ENCODE measurements at regions not wholly inside any gene's neighbourhood (a gene's known extent, or its start where the extent isn't known, plus 50 kb on each side); places are given as distances from the start of the nearest gene placed in this dataset.

- Histone ChIP-seq H3K9me3 (ENCODE audit: control insufficient read depth in 4 of 4, low read length in 3 of 4) (no peaks in the 10 kb centered on the region), H3K27ac (ENCODE audit: low read depth in 1 of 2, low read length in 2 of 2) (no peak overlapping the region), H3K9ac (ENCODE audit: low read depth in 1 of 2, low read length in 2 of 2) (no peak overlapping the region), H3K4me1 (ENCODE audit: control insufficient read depth in 4 of 4, insufficient read depth in 4 of 4, low read length in 3 of 4) (no peaks in the 10 kb centered on the region), H3K27me3 (ENCODE audit: control insufficient read depth in 4 of 4, insufficient read depth in 4 of 4, low read length in 3 of 4) (no peaks in the 10 kb centered on the region), H3K4me3 (ENCODE audit: low read depth in 1 of 3, low read length in 3 of 3) (no peak overlapping the region), H3K36me3 (ENCODE audit: control insufficient read depth in 4 of 4, insufficient read depth in 3 of 4, low read depth in 1 of 4, low read length in 3 of 4) (no peaks in the 10 kb centered on the region)
- 46% methylated on average over 4 of the region's 4 CpGs for WGBS
- TF ChIP-seq ZBTB33 (IDR thresholded peaks at IDR 0.05) (no peak), JUND (IDR thresholded peaks at IDR 0.05) (no peak)
- no peak for DNase-seq (ENCODE audit: low spot score)
These were observed 117.8 kb upstream of the KCNH8 start for GRCh38 chr3:19030522-19030839.

GRCh38 chr3:19029837-19030521, 118.3 kb upstream of the KCNH8 start:
- Histone ChIP-seq H3K36me3 (ENCODE audit: control insufficient read depth in 4 of 4, insufficient read depth in 3 of 4, low read depth in 1 of 4, low read length in 3 of 4) (no peaks in the 10 kb centered on the region), H3K9me3 (ENCODE audit: control insufficient read depth in 4 of 4, low read length in 3 of 4) (no peaks in the 10 kb centered on the region), H3K4me1 (ENCODE audit: control insufficient read depth in 4 of 4, insufficient read depth in 4 of 4, low read length in 3 of 4) (no peaks in the 10 kb centered on the region), H3K27ac (ENCODE audit: low read depth in 1 of 2, low read length in 2 of 2) (no peak overlapping the region), H3K9ac (ENCODE audit: low read depth in 1 of 2, low read length in 2 of 2) (no peak overlapping the region), H3K4me3 (ENCODE audit: low read depth in 1 of 3, low read length in 3 of 3) (no peak overlapping the region), H3K27me3 (ENCODE audit: control insufficient read depth in 4 of 4, insufficient read depth in 4 of 4, low read length in 3 of 4) (no peaks in the 10 kb centered on the region)
- DNase-seq (ENCODE audit: low spot score) = no peak
- TF ChIP-seq FOXA1 (IDR thresholded peaks at IDR 0.05) = no peak
- TF ChIP-seq RAD21 (IDR thresholded peaks at IDR 0.05) = no peak
- no peak for TF ChIP-seq RXRA (IDR thresholded peaks at IDR 0.05)
- TF ChIP-seq ATF3 (IDR thresholded peaks at IDR 0.05) = no peak
- TF ChIP-seq JUND (IDR thresholded peaks at IDR 0.05) = no peak
- TF ChIP-seq TAF1 (conservative IDR thresholded peaks at IDR 0.05) = no peak
- TF ChIP-seq GABPA (IDR thresholded peaks at IDR 0.05 in 1 of 2, conservative IDR thresholded peaks at IDR 0.05 in 1 of 2) = no peak
- TF ChIP-seq HNF4A (conservative IDR thresholded peaks at IDR 0.05) = no peak
- TF ChIP-seq MAX (IDR thresholded peaks at IDR 0.05) = no peak
- no peak for TF ChIP-seq NR2F2 (IDR thresholded peaks at IDR 0.05)
- WGBS = 72% methylated on average over 2 of the region's 2 CpGs

- H3K9ac ChIP-seq (ENCODE audit: low read depth in 1 of 2, low read length in 2 of 2) = no peak overlapping the region
- no peak overlapping the region for H3K27ac ChIP-seq (ENCODE audit: low read depth in 1 of 2, low read length in 2 of 2)
- no peak for DNase-seq (ENCODE audit: low spot score)
- no peaks in the 10 kb centered on the region for H3K27me3 ChIP-seq (ENCODE audit: control insufficient read depth in 4 of 4, insufficient read depth in 4 of 4, low read length in 3 of 4)
- H3K4me1 ChIP-seq (ENCODE audit: control insufficient read depth in 4 of 4, insufficient read depth in 4 of 4, low read length in 3 of 4) = no peaks in the 10 kb centered on the region
- H3K4me3 ChIP-seq (ENCODE audit: low read depth in 1 of 3, low read length in 3 of 3) = no peak overlapping the region
- TF ChIP-seq, protein P1, sequence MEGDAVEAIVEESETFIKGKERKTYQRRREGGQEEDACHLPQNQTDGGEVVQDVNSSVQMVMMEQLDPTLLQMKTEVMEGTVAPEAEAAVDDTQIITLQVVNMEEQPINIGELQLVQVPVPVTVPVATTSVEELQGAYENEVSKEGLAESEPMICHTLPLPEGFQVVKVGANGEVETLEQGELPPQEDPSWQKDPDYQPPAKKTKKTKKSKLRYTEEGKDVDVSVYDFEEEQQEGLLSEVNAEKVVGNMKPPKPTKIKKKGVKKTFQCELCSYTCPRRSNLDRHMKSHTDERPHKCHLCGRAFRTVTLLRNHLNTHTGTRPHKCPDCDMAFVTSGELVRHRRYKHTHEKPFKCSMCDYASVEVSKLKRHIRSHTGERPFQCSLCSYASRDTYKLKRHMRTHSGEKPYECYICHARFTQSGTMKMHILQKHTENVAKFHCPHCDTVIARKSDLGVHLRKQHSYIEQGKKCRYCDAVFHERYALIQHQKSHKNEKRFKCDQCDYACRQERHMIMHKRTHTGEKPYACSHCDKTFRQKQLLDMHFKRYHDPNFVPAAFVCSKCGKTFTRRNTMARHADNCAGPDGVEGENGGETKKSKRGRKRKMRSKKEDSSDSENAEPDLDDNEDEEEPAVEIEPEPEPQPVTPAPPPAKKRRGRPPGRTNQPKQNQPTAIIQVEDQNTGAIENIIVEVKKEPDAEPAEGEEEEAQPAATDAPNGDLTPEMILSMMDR (IDR thresholded peaks at IDR 0.05; ENCODE audit: low read depth, low read length, missing input control) = no peak
- no peak for TF ChIP-seq TAF1 (conservative IDR thresholded peaks at IDR 0.05)
- TF ChIP-seq REST (IDR thresholded peaks at IDR 0.05) = no peak
- TF ChIP-seq MAX (IDR thresholded peaks at IDR 0.05) = no peak
- no peak for TF ChIP-seq HNF4A (conservative IDR thresholded peaks at IDR 0.05)
- TF ChIP-seq YY1 (IDR thresholded peaks at IDR 0.05) = no peak
- no peak for TF ChIP-seq RXRA (IDR thresholded peaks at IDR 0.05)
- no peak for TF ChIP-seq NR2F2 (IDR thresholded peaks at IDR 0.05)
- H3K36me3 ChIP-seq (ENCODE audit: control insufficient read depth in 4 of 4, insufficient read depth in 3 of 4, low read depth in 1 of 4, low read length in 3 of 4) = no peaks in the 10 kb centered on the region
- WGBS = 71% methylated on average over 1 of the region's 1 CpG
- no peaks in the 10 kb centered on the region for H3K9me3 ChIP-seq (ENCODE audit: control insufficient read depth in 4 of 4, low read length in 3 of 4)
These were observed 122.9 kb upstream of the KCNH8 start for GRCh38 chr3:19025441-19025840.

Measured in liver (tissue), 8 donors.